Posterior vena cava (tissue), 2 donors: ENCODE measurements at regions not wholly inside any gene's neighbourhood (a gene's known extent, or its start where the extent isn't known, plus 50 kb on each side); places are given as distances from the start of the nearest gene placed in this dataset.

Experiments used
- DNase-seq: peaks from one replicate; pipeline ENCODE4 v3.0.0-alpha.2; 2020; ENCODE audit warnings: low spot score
- intact Hi-C, 2 donors: fragments of 100-400 bp; cut with DNase I; formaldehyde crosslinking; loops; one replicate each; pipeline versions ENCODE4 v1.14.1 to v1.14.2; 2022 to 2023
- donor health status: DM: yes; HTN: yes; CAD: no.
- donor health status: DM: yes; HTN: yes; CAD: no.

- intact Hi-C loops: no loop called here
- DNase-seq: no peak
Measured at GRCh38 chr3:154977666-154978065, 102.5 kb upstream of the MME start.

- DNase-seq: no peak
- intact Hi-C loops: no loop called here
Measured at GRCh38 chr3:154976072-154976983, 103.8 kb upstream of the MME start.

- DNase-seq: no peak
- intact Hi-C loops: no loop called here
Measured at GRCh38 chr3:154973851-154974250, 106.3 kb upstream of the MME start.

GRCh38 chr3:154972951-154973350 is 107.2 kb upstream of the MME start:
- intact Hi-C loops: no loop called here
- no peak for DNase-seq

- DNase-seq: no peak
- intact Hi-C loops: no loop called here
Measured at GRCh38 chr3:154971771-154972326, 108.3 kb upstream of the MME start.

- DNase-seq: no peak
- intact Hi-C loops: no loop called here
Measured at GRCh38 chr3:154971341-154971740, 108.8 kb upstream of the MME start.

GRCh38 chr3:154970797-154971196 is 109.3 kb upstream of the MME start:
- intact Hi-C loops: no loop called here
- no peak for DNase-seq

GRCh38 chr3:154969366-154969765 is 110.8 kb upstream of the MME start:
- intact Hi-C loops: no loop called here
- DNase-seq: no peak

- intact Hi-C loops: no loop called here
- DNase-seq: no peak
Measured at GRCh38 chr3:154967090-154967489, 113.0 kb upstream of the MME start.

GRCh38 chr3:154956815-154957214 is 123.3 kb upstream of the MME start:
- intact Hi-C loops: no loop called here
- no peak for DNase-seq

GRCh38 chr3:154955907-154956533 is 124.1 kb upstream of the MME start:
- no peak for DNase-seq
- intact Hi-C loops: no loop called here

- intact Hi-C loops: no loop called here
- no peak for DNase-seq
Measured at GRCh38 chr3:154954757-154955156, 125.4 kb upstream of the MME start.

GRCh38 chr3:154953538-154953937 is 126.6 kb upstream of the MME start:
- DNase-seq: no peak
- intact Hi-C loops: no loop called here

- intact Hi-C loops: no loop called here
Measured at GRCh38 chr3:154952553-154952952, 127.6 kb upstream of the MME start.

GRCh38 chr3:154943981-154944380 is 136.1 kb upstream of the MME start:
- intact Hi-C loops: no loop called here
- no peak for DNase-seq

More at GRCh38 chr3:154952553-154952952, 127.6 kb upstream of the MME start:
- no peak for DNase-seq

- intact Hi-C loops: no loop called here
- DNase-seq: no peak
Measured at GRCh38 chr3:154942827-154943226, 137.3 kb upstream of the MME start.

- DNase-seq: no peak
- intact Hi-C loops: no loop called here
Measured at GRCh38 chr3:154936196-154936595, 143.9 kb upstream of the MME start.

GRCh38 chr3:154933581-154933980 is 146.5 kb upstream of the MME start:
- no peak for DNase-seq

GRCh38 chr3:154932633-154933032 is 147.5 kb upstream of the MME start:
- no peak for DNase-seq
- intact Hi-C loops: no loop called here

More at GRCh38 chr3:154933581-154933980, 146.5 kb upstream of the MME start:
- intact Hi-C loops: no loop called here

- DNase-seq: no peak
- intact Hi-C loops: no loop called here
Measured at GRCh38 chr3:154931484-154931883, 148.6 kb upstream of the MME start.

GRCh38 chr3:154926721-154927120 is 153.4 kb upstream of the MME start:
- DNase-seq: no peak
- intact Hi-C loops: no loop called here
